HFFc6 (cell line): ENCODE measurements at regions not wholly inside any gene's neighbourhood (a gene's known extent, or its start where the extent isn't known, plus 50 kb on each side); places are given as distances from the start of the nearest gene placed in this dataset.

Source experiments
- DNase-seq: peaks from one replicate; pipeline ENCODE4 v3.0.0-alpha.2; 2018
- H3K27ac Mint-ChIP-seq: 2 replicates; pipeline ENCODE4 v1.8.0; 2020; ENCODE audit warnings: mild to moderate bottlenecking, mixed read lengths
- H3K27me3 Mint-ChIP-seq: 2 replicates; pipeline ENCODE4 v1.8.0; 2021; ENCODE audit warnings: mild to moderate bottlenecking, moderate library complexity, mixed read lengths; ENCODE audit not compliant: insufficient read depth
- H3K36me3 Mint-ChIP-seq: 2 replicates; pipeline ENCODE4 v1.8.0; 2021; ENCODE audit warnings: low read depth, mixed read lengths
- H3K4me1 Mint-ChIP-seq: 2 replicates; pipeline ENCODE4 v1.8.0; 2020; ENCODE audit warnings: low read depth, mixed read lengths
- H3K4me3 Mint-ChIP-seq: 2 replicates; pipeline ENCODE4 v1.8.0; 2020; ENCODE audit warnings: mild to moderate bottlenecking, moderate library complexity, mixed read lengths
- H3K9me3 Mint-ChIP-seq: 2 replicates; pipeline ENCODE4 v1.8.0; 2020; ENCODE audit warnings: mild to moderate bottlenecking, mixed read lengths
- CTCF ChIP-seq: fragments of 200-600 bp; sonication (generic); IDR thresholded peaks from 2 replicates; pipeline ENCODE4 v1.5.0; 2021; ENCODE audit warnings: antibody characterized with exemption, mild to moderate bottlenecking

GRCh38 chr16:26697807-26698206 lies 368.9 kb upstream of the C16orf82 start:
- Mint-ChIP-seq H3K9me3 (peaks cover 35% of the 10 kb centered on the region), H3K27ac (no peak overlapping the region), H3K27me3 (peaks cover 5% of the 10 kb centered on the region; the same call in 1 of the 2 replicates)

GRCh38 chr16:26700250-26700649 lies 366.5 kb upstream of the C16orf82 start:
- H3K27ac Mint-ChIP-seq: no peak overlapping the region
- no peaks in the 10 kb centered on the region for H3K36me3 Mint-ChIP-seq
- H3K4me3 Mint-ChIP-seq: no peak overlapping the region
- H3K4me1 Mint-ChIP-seq: no peaks in the 10 kb centered on the region
- H3K27me3 Mint-ChIP-seq: peaks cover 5% of the 10 kb centered on the region; the same call in 1 of the 2 replicates
- DNase-seq: no peak
- peaks cover 27% of the 10 kb centered on the region for H3K9me3 Mint-ChIP-seq
- TF ChIP-seq CTCF: no peak

More at GRCh38 chr16:26697807-26698206, 368.9 kb upstream of the C16orf82 start:
- no peak overlapping the region for H3K4me3 Mint-ChIP-seq
- no peaks in the 10 kb centered on the region for H3K36me3 Mint-ChIP-seq
- no peak for DNase-seq
- H3K4me1 Mint-ChIP-seq: no peaks in the 10 kb centered on the region
- no peak for TF ChIP-seq CTCF

- no peak for DNase-seq
- Mint-ChIP-seq H3K36me3 (no peaks in the 10 kb centered on the region), H3K4me3 (no peak overlapping the region), H3K9me3 (peaks cover 31% of the 10 kb centered on the region), H3K27me3 (peaks cover 5% of the 10 kb centered on the region; the same call in 1 of the 2 replicates), H3K4me1 (no peaks in the 10 kb centered on the region), H3K27ac (no peak overlapping the region)
- TF ChIP-seq CTCF: no peak
Observed at GRCh38 chr16:26701243-26701886, 365.4 kb upstream of the C16orf82 start.

GRCh38 chr16:26705346-26705745 lies 361.4 kb upstream of the C16orf82 start:
- H3K9me3 Mint-ChIP-seq: peaks cover 45% of the 10 kb centered on the region
- no peaks in the 10 kb centered on the region for H3K4me1 Mint-ChIP-seq
- H3K27me3 Mint-ChIP-seq: no peaks in the 10 kb centered on the region; the same call in 1 of the 2 replicates
- no peak for DNase-seq
- no peak overlapping the region for H3K27ac Mint-ChIP-seq
- no peak overlapping the region for H3K4me3 Mint-ChIP-seq
- TF ChIP-seq CTCF: no peak
- H3K36me3 Mint-ChIP-seq: peaks cover 4% of the 10 kb centered on the region; the same call in 1 of the 2 replicates

- Mint-ChIP-seq H3K27ac (no peak overlapping the region), H3K27me3 (no peaks in the 10 kb centered on the region; the same call in 1 of the 2 replicates), H3K36me3 (peaks cover 4% of the 10 kb centered on the region; the same call in 1 of the 2 replicates), H3K9me3 (peaks cover 39% of the 10 kb centered on the region), H3K4me1 (no peaks in the 10 kb centered on the region), H3K4me3 (no peak overlapping the region)
- TF ChIP-seq CTCF: no peak
- DNase-seq: no peak
Observed at GRCh38 chr16:26708428-26708827, 358.3 kb upstream of the C16orf82 start.
